Activated B cell treated with CpG ODN at 0.5 μM for 24 hours (primary cell): ENCODE measurements at regions not wholly inside any gene's neighbourhood (a gene's known extent, or its start where the extent isn't known, plus 50 kb on each side); places are given as distances from the start of the nearest gene placed in this dataset.
"Not testable (repeated sequence)": the region's sequence is repeated elsewhere in the genome, so short reads cannot be mapped to it uniquely, and the experiment has no call there.

Experiments used
- ATAC-seq: fragments of 200-7000 bp; cut with Tn5 transposase; one replicate; pipeline ENCODE4 v1.10.0; 2021; ENCODE audit warnings: low read depth, mild to moderate bottlenecking, moderate library complexity
- CTCF ChIA-PET: fragments of 350-600 bp; sonication (Branson Sonifier 250); formaldehyde crosslinking; loops from one replicate; lab custom pipeline; 2021; ENCODE audit warnings: antibody characterized with exemption; lab: Charles Lee
- POLR2A ChIA-PET: fragments of 350-600 bp; sonication (Branson Sonifier 250); formaldehyde crosslinking; loops from one replicate; lab custom pipeline; 2021; ENCODE audit warnings: antibody characterized with exemption; lab: Charles Lee
- DNase-seq: peaks from one replicate; pipeline ENCODE4 v3.0.0; 2022
- H3K27ac Mint-ChIP-seq: one replicate; pipeline ENCODE4 v1.8.0; 2020; ENCODE audit warnings: mixed read lengths
- H3K27me3 Mint-ChIP-seq: one replicate; pipeline ENCODE4 v1.8.0; 2021; ENCODE audit warnings: mixed read lengths
- H3K36me3 Mint-ChIP-seq: one replicate; pipeline ENCODE4 v1.8.0; 2021; ENCODE audit warnings: low read depth, mixed read lengths
- H3K4me1 Mint-ChIP-seq: one replicate; pipeline ENCODE4 v1.8.0; 2021; ENCODE audit warnings: mixed read lengths
- H3K4me3 Mint-ChIP-seq: one replicate; pipeline ENCODE4 v1.8.0; 2020; ENCODE audit warnings: mild to moderate bottlenecking, mixed read lengths
- H3K9me3 Mint-ChIP-seq: one replicate; pipeline ENCODE4 v1.8.0; 2020; ENCODE audit warnings: mixed read lengths
- intact Hi-C: fragments of 100-400 bp; cut with micrococcal nuclease; formaldehyde crosslinking; loops from one replicate; pipeline ENCODE4 v1.15.1; 2024

GRCh38 chr1:120598331-120598951, 125.3 kb upstream of the NBPF26 start:
- POLR2A ChIA-PET, H3K36me3 Mint-ChIP-seq, intact Hi-C loops, DNase-seq, CTCF ChIA-PET, H3K27me3 Mint-ChIP-seq, H3K9me3 Mint-ChIP-seq, H3K4me1 Mint-ChIP-seq, H3K27ac Mint-ChIP-seq, H3K4me3 Mint-ChIP-seq, ATAC-seq: not testable (repeated sequence)

GRCh38 chr1:120599511-120599910, 124.2 kb upstream of the NBPF26 start:
- H3K4me3 Mint-ChIP-seq, POLR2A ChIA-PET, H3K27ac Mint-ChIP-seq, CTCF ChIA-PET, H3K4me1 Mint-ChIP-seq, H3K27me3 Mint-ChIP-seq, DNase-seq, H3K36me3 Mint-ChIP-seq, intact Hi-C loops, H3K9me3 Mint-ChIP-seq, ATAC-seq: not testable (repeated sequence)

DNA sequence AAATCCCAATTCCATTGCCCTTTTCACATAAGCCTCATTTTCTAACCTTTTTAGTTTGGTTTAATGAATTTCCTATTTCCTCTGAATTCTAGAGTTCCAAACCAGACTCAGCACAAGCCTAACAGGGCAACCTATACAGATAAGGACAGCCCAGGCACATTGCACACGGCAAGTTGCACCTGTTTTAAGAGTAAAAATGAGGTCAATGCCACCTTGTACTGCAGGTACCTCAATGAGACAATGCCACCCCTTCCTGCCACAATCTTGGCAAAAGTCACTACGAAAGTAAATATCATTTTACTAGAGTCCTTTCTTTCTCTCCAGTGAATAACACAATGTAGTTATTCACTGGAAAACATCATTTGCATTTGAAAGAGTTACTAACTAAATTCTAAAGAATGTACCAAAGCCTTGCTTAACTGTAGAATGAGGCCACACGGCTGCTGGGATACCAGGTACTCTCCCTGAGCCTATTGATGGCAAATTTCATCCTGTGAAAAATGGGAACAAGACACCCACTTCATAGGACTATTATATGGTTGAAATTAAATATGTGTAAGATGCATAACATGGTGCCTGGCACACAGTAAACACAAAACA, 123.2 kb upstream of the NBPF26 start:
- H3K36me3 Mint-ChIP-seq, H3K4me1 Mint-ChIP-seq, intact Hi-C loops, H3K9me3 Mint-ChIP-seq, POLR2A ChIA-PET, H3K27ac Mint-ChIP-seq, H3K27me3 Mint-ChIP-seq, DNase-seq, ATAC-seq, CTCF ChIA-PET, H3K4me3 Mint-ChIP-seq: not testable (repeated sequence)

GRCh38 chr1:120607882-120608281, 115.9 kb upstream of the NBPF26 start:
- intact Hi-C loops, DNase-seq, ATAC-seq, H3K4me1 Mint-ChIP-seq, H3K9me3 Mint-ChIP-seq, POLR2A ChIA-PET, CTCF ChIA-PET, H3K4me3 Mint-ChIP-seq, H3K36me3 Mint-ChIP-seq, H3K27ac Mint-ChIP-seq, H3K27me3 Mint-ChIP-seq: not testable (repeated sequence)

GRCh38 chr1:120608314-120609014, 115.3 kb upstream of the NBPF26 start:
- H3K9me3 Mint-ChIP-seq, DNase-seq, H3K4me3 Mint-ChIP-seq, CTCF ChIA-PET, ATAC-seq, intact Hi-C loops, H3K36me3 Mint-ChIP-seq, H3K27me3 Mint-ChIP-seq, POLR2A ChIA-PET, H3K4me1 Mint-ChIP-seq, H3K27ac Mint-ChIP-seq: not testable (repeated sequence)

GRCh38 chr1:120609015-120609573, 114.7 kb upstream of the NBPF26 start:
- CTCF ChIA-PET, result not testable (repeated sequence)

DNA sequence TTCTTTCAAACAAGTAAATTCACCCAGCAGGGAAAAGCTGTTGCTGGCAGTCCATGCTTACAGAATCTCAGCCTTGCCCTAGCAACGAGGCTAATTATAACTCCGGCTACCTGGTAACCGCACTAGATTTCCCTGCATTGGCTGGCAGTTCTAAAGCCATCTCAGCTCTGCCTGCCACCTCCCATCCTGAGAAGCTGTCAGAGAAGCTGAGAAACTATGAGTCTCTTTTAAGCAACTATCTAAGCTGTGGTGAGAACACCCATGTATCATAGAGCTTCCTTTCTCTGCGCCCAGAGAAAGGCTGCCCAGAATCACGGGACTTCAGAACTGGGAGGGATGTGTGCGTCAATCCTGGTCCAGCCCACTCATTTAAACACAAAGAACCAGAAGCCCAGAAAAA, 113.9 kb upstream of the NBPF26 start:
- H3K27me3 Mint-ChIP-seq, POLR2A ChIA-PET, H3K4me1 Mint-ChIP-seq, H3K4me3 Mint-ChIP-seq, H3K36me3 Mint-ChIP-seq, intact Hi-C loops, DNase-seq, ATAC-seq, H3K27ac Mint-ChIP-seq, H3K9me3 Mint-ChIP-seq, CTCF ChIA-PET: not testable (repeated sequence)

More at GRCh38 chr1:120609015-120609573, 114.7 kb upstream of the NBPF26 start:
- H3K36me3 Mint-ChIP-seq, H3K27me3 Mint-ChIP-seq, H3K9me3 Mint-ChIP-seq, intact Hi-C loops, H3K4me3 Mint-ChIP-seq, ATAC-seq, H3K27ac Mint-ChIP-seq, H3K4me1 Mint-ChIP-seq, DNase-seq, POLR2A ChIA-PET: not testable (repeated sequence)

DNA sequence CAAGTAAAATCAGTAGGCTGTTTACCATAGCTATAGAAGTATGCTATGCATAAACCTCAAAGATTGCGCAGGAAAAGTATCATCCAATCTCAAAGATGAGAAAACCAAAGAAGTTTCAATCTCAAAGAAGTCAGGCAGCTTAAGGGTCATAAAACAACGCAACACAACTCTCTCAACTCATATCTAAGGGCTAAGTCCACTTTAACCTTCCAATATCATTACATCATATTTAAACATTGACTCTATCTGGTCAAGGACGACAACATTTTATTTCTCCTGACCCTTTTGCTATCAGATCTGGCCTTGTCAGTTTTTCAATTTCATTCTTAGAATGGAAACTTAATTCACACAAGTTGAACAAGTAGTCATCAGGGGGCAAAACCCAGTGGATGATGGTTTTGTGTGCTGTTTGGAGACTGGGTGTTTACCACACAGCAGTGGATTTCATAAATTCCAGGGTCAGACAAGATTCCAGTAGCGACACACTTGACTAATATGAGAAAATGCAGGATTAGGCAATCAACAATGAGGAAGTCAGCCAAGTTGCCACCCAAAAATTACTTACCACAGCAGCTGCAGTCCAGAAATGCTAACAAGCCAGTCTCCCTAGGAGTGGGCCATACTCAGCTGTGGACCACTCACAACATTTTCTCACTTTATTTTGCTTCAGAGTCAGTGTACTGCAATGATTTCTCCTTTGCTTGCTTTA, 108.7 kb upstream of the NBPF26 start:
- H3K4me1 Mint-ChIP-seq, H3K4me3 Mint-ChIP-seq, H3K9me3 Mint-ChIP-seq, CTCF ChIA-PET, H3K27ac Mint-ChIP-seq, DNase-seq, POLR2A ChIA-PET, ATAC-seq, H3K36me3 Mint-ChIP-seq, intact Hi-C loops, H3K27me3 Mint-ChIP-seq: not testable (repeated sequence)

GRCh38 chr1:120617493-120617892, 106.3 kb upstream of the NBPF26 start:
- H3K36me3 Mint-ChIP-seq, H3K4me3 Mint-ChIP-seq, H3K27me3 Mint-ChIP-seq, CTCF ChIA-PET, POLR2A ChIA-PET, ATAC-seq, DNase-seq, H3K27ac Mint-ChIP-seq, intact Hi-C loops, H3K9me3 Mint-ChIP-seq, H3K4me1 Mint-ChIP-seq: not testable (repeated sequence)

- H3K36me3 Mint-ChIP-seq, POLR2A ChIA-PET, ATAC-seq: not testable (repeated sequence)
Observed at GRCh38 chr1:120619867-120620692, 103.7 kb upstream of the NBPF26 start.

DNA sequence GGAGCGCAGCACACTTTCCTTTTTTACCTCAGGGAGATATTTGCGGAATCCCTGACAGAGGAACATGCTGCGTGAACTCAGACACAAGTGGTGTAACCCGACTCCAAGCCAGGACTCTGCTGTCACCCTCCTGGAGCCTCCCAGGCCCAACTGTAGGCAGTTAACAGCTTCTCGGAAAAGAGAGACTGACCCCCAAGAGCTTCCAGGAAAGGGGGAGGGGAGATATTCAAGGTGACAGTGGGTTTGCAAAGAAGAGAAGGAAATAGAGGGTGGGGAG, 103.1 kb upstream of the NBPF26 start:
- DNase-seq, POLR2A ChIA-PET: not testable (repeated sequence)

More at GRCh38 chr1:120619867-120620692, 103.7 kb upstream of the NBPF26 start:
- intact Hi-C loops, H3K4me1 Mint-ChIP-seq, CTCF ChIA-PET, H3K27ac Mint-ChIP-seq, H3K4me3 Mint-ChIP-seq, H3K9me3 Mint-ChIP-seq, H3K27me3 Mint-ChIP-seq, DNase-seq: not testable (repeated sequence)

More for the DNA sequence above, 103.1 kb upstream of the NBPF26 start:
- H3K4me1 Mint-ChIP-seq, H3K36me3 Mint-ChIP-seq, H3K4me3 Mint-ChIP-seq, H3K27me3 Mint-ChIP-seq, CTCF ChIA-PET, H3K9me3 Mint-ChIP-seq, intact Hi-C loops, H3K27ac Mint-ChIP-seq, ATAC-seq: not testable (repeated sequence)
